ENCODE measurements at regions not wholly inside any gene's neighbourhood (a gene's known extent, or its start where the extent isn't known, plus 50 kb on each side); places are given as distances from the start of the nearest gene placed in this dataset.

- H3K79me2 ChIP-seq (ENCODE audit: insufficient read depth, low read length) = no peaks in the 10 kb centered on the region
- H4K20me1 ChIP-seq (ENCODE audit: control insufficient read depth, insufficient read depth, insufficient read length) = no peaks in the 10 kb centered on the region
- H3K18ac ChIP-seq (ENCODE audit: insufficient read length, low read depth, low read length) = no peak overlapping the region
- no peak overlapping the region for H3K4me2 ChIP-seq (ENCODE audit: insufficient read depth, insufficient read length, low read length)
- H3K14ac ChIP-seq (ENCODE audit: insufficient read depth, low read length) = no peak overlapping the region
- H4K8ac ChIP-seq (replicated peaks; ENCODE audit: insufficient read length, low read depth, low read length) = no peak overlapping the region
- H3K4ac ChIP-seq (ENCODE audit: low read depth, low read length) = no peak overlapping the region
- no peaks in the 10 kb centered on the region for H3K4me1 ChIP-seq (ENCODE audit: insufficient read depth, low read length)
- H3K23ac ChIP-seq (ENCODE audit: insufficient read length, low read depth, low read length) = no peak overlapping the region
- no peak overlapping the region for H2BK15ac ChIP-seq (ENCODE audit: low read depth, low read length)
- H3K27me3 ChIP-seq (ENCODE audit: insufficient read depth, low read length) = no peaks in the 10 kb centered on the region
- no peak overlapping the region for H4K5ac ChIP-seq (ENCODE audit: insufficient read length, low read depth, low read length)
- no peak overlapping the region for H2BK12ac ChIP-seq (ENCODE audit: insufficient read length, low read depth, low read length)
- H2AK5ac ChIP-seq (ENCODE audit: insufficient read length, low read length) = no peak overlapping the region
- H3K79me1 ChIP-seq (ENCODE audit: insufficient read depth, low read depth, low read length, poor library complexity, severe bottlenecking) = no peaks in the 10 kb centered on the region
- Mint-ChIP-seq H3K4me1 (no peaks in the 10 kb centered on the region), H3K27ac (no peak overlapping the region), H3K27me3 (ENCODE audit: low read depth) (peaks cover 17% of the 10 kb centered on the region), H3K4me3 (no peak overlapping the region), H3K36me3 (ENCODE audit: insufficient read depth in 1 of 3, low read depth in 3 of 3) (no peaks in the 10 kb centered on the region), H3K9me3 (no peaks in the 10 kb centered on the region; a peak in 1 of 5 replicates)
- H3K9me3 ChIP-seq (ENCODE audit: control insufficient read depth, low read depth, low read length) = no peaks in the 10 kb centered on the region
- no CpG with 5 or more reads among the region's 9 CpGs for WGBS (ENCODE audit: extremely low coverage, insufficient read length, low lambda C conversion rate)
- no peak overlapping the region for H3K9ac ChIP-seq (ENCODE audit: extremely low read depth, insufficient read length, low read length)
- no peaks in the 10 kb centered on the region for H3K23me2 ChIP-seq (ENCODE audit: insufficient read length, low read depth, low read length, poor library complexity, severe bottlenecking)
- no peak overlapping the region for H3T11ph ChIP-seq (ENCODE audit: low read length)
- H2AFZ ChIP-seq (ENCODE audit: low read length) = no peak overlapping the region
- TF ChIP-seq CTCF (conservative IDR thresholded peaks at IDR 0.05) = no peak
- H3K27ac ChIP-seq (ENCODE audit: insufficient read length, low read depth, low read length) = no peak overlapping the region
- no peak for DNase-seq
- no peak overlapping the region for H3K56ac ChIP-seq (ENCODE audit: insufficient read length, low read depth, low read length)
- H2BK20ac ChIP-seq (ENCODE audit: low read depth, low read length, poor library complexity, severe bottlenecking) = no peak overlapping the region
- H4K91ac ChIP-seq (ENCODE audit: insufficient read length, low read depth, low read length) = no peak overlapping the region
- H2BK120ac ChIP-seq (ENCODE audit: low read depth, low read length, poor library complexity, severe bottlenecking) = no peak overlapping the region
- H2BK5ac ChIP-seq (ENCODE audit: insufficient read length, low read length) = no peak overlapping the region
Measured at GRCh38 chr1:9482403-9482802, 56.9 kb upstream of the SLC25A33 start.

Data from H9 (cell line).